ENCODE measurements at regions not wholly inside any gene's neighbourhood (a gene's known extent, or its start where the extent isn't known, plus 50 kb on each side); places are given as distances from the start of the nearest gene placed in this dataset.

GRCh38 chr6:125519367-125519766 is 217.6 kb upstream of the HDDC2 start:
- no peak overlapping the region for H3K4me3 ChIP-seq (ENCODE audit: low read depth, low read length)
- peak; percentile 2 for TF ChIP-seq CTCF (IDR thresholded peaks at IDR 0.05; ENCODE audit: low read depth, low read length)
- DNase-seq (ENCODE audit: low read depth, low spot score) = peak; percentile 61
- in situ Hi-C loops (cut with HindIII; ENCODE audit: low sequenced_read_pairs) = no loop called here

- H3K4me3 ChIP-seq (ENCODE audit: low read depth, low read length) = no peak overlapping the region
- in situ Hi-C loops (cut with HindIII; ENCODE audit: low sequenced_read_pairs) = no loop called here
- DNase-seq (ENCODE audit: low read depth, low spot score) = no peak
- TF ChIP-seq CTCF (IDR thresholded peaks at IDR 0.05; ENCODE audit: low read depth, low read length) = no peak
Observed at GRCh38 chr6:125524356-125524755, 222.6 kb upstream of the HDDC2 start.

GRCh38 chr6:125526007-125526720 is 223.3 kb upstream of the HEY2 start:
- no peak for DNase-seq (ENCODE audit: low read depth, low spot score)
- in situ Hi-C loops (cut with HindIII; ENCODE audit: low sequenced_read_pairs) = no loop called here
- no peak for TF ChIP-seq CTCF (IDR thresholded peaks at IDR 0.05; ENCODE audit: low read depth, low read length)

GRCh38 chr6:125528621-125529041 is 220.8 kb upstream of the HEY2 start:
- TF ChIP-seq CTCF (IDR thresholded peaks at IDR 0.05; ENCODE audit: low read depth, low read length) = no peak
- no peak for DNase-seq (ENCODE audit: low read depth, low spot score)

More at GRCh38 chr6:125526007-125526720, 223.3 kb upstream of the HEY2 start:
- no peak overlapping the region for H3K4me3 ChIP-seq (ENCODE audit: low read depth, low read length)

DNA sequence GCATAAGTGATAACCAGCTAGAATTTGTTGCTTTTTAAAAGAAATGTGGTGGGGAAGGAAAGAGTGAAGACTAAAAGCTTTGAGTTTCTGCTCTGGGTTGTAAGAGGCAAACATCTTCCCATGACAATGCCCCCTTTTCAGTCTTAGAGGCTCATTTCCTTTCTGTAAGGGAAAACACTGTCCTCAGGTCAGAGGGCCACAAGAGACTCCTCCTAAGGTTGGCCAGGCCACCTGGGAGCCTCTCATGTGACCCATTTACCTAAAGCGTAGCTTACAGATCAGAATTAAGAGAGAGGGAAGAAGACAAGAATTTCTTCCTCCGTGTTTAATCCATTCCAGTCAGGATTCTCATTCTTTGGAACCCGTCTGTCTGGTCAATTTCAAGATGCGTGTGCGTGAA is 220.4 kb upstream of the HEY2 start:
- no peak for TF ChIP-seq CTCF (IDR thresholded peaks at IDR 0.05; ENCODE audit: low read depth, low read length)
- no peak for DNase-seq (ENCODE audit: low read depth, low spot score)
- in situ Hi-C loops (cut with HindIII; ENCODE audit: low sequenced_read_pairs) = no loop called here
- no peak overlapping the region for H3K4me3 ChIP-seq (ENCODE audit: low read depth, low read length)

More at GRCh38 chr6:125528621-125529041, 220.8 kb upstream of the HEY2 start:
- in situ Hi-C loops (cut with HindIII; ENCODE audit: low sequenced_read_pairs) = no loop called here
- no peak overlapping the region for H3K4me3 ChIP-seq (ENCODE audit: low read depth, low read length)

- in situ Hi-C loops (cut with HindIII; ENCODE audit: low sequenced_read_pairs) = no loop called here
- H3K4me3 ChIP-seq (ENCODE audit: low read depth, low read length) = peak overlapping the region; percentile 19
- TF ChIP-seq CTCF (IDR thresholded peaks at IDR 0.05; ENCODE audit: low read depth, low read length) = no peak
- DNase-seq (ENCODE audit: low read depth, low spot score) = peak; percentile 6
Observed at GRCh38 chr6:125533710-125534397, 215.6 kb upstream of the HEY2 start.
